ENCODE measurements at regions not wholly inside any gene's neighbourhood (a gene's known extent, or its start where the extent isn't known, plus 50 kb on each side); places are given as distances from the start of the nearest gene placed in this dataset.

DNA sequence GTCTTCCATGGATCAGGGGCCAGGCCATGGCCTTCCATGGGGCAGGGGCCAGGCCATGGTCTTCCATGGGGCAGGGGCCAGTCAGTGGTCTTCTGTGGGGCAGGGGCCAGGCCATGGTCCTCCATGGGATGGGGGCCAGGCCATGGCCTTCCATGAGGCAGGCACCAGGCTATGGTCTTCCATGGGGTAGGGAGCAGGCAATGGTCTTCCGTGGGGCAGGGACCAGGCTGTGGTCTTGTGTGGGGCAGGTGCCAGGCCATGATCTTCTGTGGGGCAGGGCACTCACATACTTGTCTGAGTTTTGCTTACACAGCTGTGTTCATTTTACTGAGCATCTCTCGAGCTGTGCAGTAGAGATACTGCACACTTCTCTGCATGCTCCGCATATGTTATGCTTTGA, 57.3 kb upstream of the THBS2 start:
- TF ChIP-seq POLR2A (IDR thresholded peaks at IDR 0.05) (no peak), CTCF (IDR thresholded peaks at IDR 0.05 in 4 of 5, conservative IDR thresholded peaks at IDR 0.05 in 1 of 5) (no peak)
- H3K9me3 ChIP-seq: no peaks in the 10 kb centered on the region
- no peak overlapping the region for H3K4me3 ChIP-seq
- H3K27ac ChIP-seq: no peak overlapping the region
- H3K36me3 ChIP-seq: no peaks in the 10 kb centered on the region
- no peaks in the 10 kb centered on the region for H3K4me1 ChIP-seq
- H3K27me3 ChIP-seq: no peaks in the 10 kb centered on the region
- DNase-seq (no peak), ATAC-seq (no peak)
- intact Hi-C loops (cut with DNase I; ENCODE audit: low total_unique reads): no loop called here
- in situ Hi-C loops (cut with MboI; ENCODE audit: low sequenced_read_pairs in 4 of 4): no loop called here
